IMR-90 (cell line): ENCODE measurements at regions not wholly inside any gene's neighbourhood (a gene's known extent, or its start where the extent isn't known, plus 50 kb on each side); places are given as distances from the start of the nearest gene placed in this dataset.

Source experiments
- ATAC-seq: fragments of 200-7000 bp; cut with Tn5 transposase; 2 replicates; pipeline ENCODE4 v1.9.1; 2020; ENCODE audit warnings: low read depth, mild to moderate bottlenecking, moderate library complexity
- BruUV-seq: library from RNA; stranded (reverse); fragments of 400-500 nt; replicated peaks from 2 replicates; lab custom pipeline; 2021; lab: Mats Ljungman, UMichigan
- CTCF ChIA-PET: fragments of 300-600 bp; formaldehyde crosslinking; extraction: SDS; loops from one replicate; lab custom pipeline; 2021; ENCODE audit warnings: antibody characterized with exemption; lab: Yijun Ruan, JAX
- POLR2A ChIA-PET: fragments of 300-600 bp; sonication (Branson Sonifier 250); formaldehyde crosslinking; loops from one replicate; lab custom pipeline; 2022; ENCODE audit warnings: antibody characterized with exemption; ENCODE audit not compliant: unreplicated experiment; lab: Charles Lee
- DNase-seq: peaks from one replicate; pipeline ENCODE4 v3.0.0; 2013
- H2AFZ ChIP-seq: replicated peaks from 2 replicates; pipeline ENCODE3; 2013; ENCODE audit warnings: low read length, mild to moderate bottlenecking; ENCODE audit not compliant: poor library complexity
- H2AK5ac ChIP-seq: 2 replicates; pipeline ENCODE4 v1.6.1; 2013; ENCODE audit warnings: low read depth, low read length, inconsistent platforms
- H2AK9ac ChIP-seq: replicated peaks from 2 replicates; pipeline ENCODE3; 2013; ENCODE audit warnings: mild to moderate bottlenecking, low read depth, low read length, moderate library complexity; ENCODE audit not compliant: poor library complexity
- H2BK120ac ChIP-seq: 2 replicates; pipeline ENCODE4 v1.6.1; 2013; ENCODE audit warnings: low read depth, low read length, inconsistent platforms
- H2BK15ac ChIP-seq: 3 replicates; pipeline ENCODE4 v1.6.1; 2013; ENCODE audit warnings: low read depth, low read length, inconsistent platforms
- H2BK20ac ChIP-seq: 2 replicates; pipeline ENCODE4 v1.6.1; 2013; ENCODE audit warnings: low read depth, mild to moderate bottlenecking, inconsistent platforms, low read length, moderate library complexity
- H2BK5ac ChIP-seq: 2 replicates; pipeline ENCODE4 v1.6.1; 2013; ENCODE audit warnings: mild to moderate bottlenecking, low read depth, low read length, inconsistent platforms; ENCODE audit not compliant: poor library complexity, severe bottlenecking
- H3K14ac ChIP-seq: replicated peaks from 2 replicates; pipeline ENCODE4 v1.6.1; 2013; ENCODE audit warnings: low read depth, low read length, inconsistent platforms
- H3K18ac ChIP-seq: 2 replicates; pipeline ENCODE4 v1.6.1; 2013; ENCODE audit warnings: low read depth, low read length, control low read depth
- H3K23ac ChIP-seq: 2 replicates; pipeline ENCODE4 v1.6.1; 2013; ENCODE audit warnings: low read depth, low read length, inconsistent platforms
- H3K27ac ChIP-seq: 2 replicates; pipeline ENCODE4 v1.5.1; 2013; ENCODE audit warnings: mild to moderate bottlenecking, control low read depth, low read length; ENCODE audit not compliant: insufficient read depth
- H3K27me3 ChIP-seq: 2 replicates; pipeline ENCODE4 v1.6.1; 2013; ENCODE audit warnings: low read length; ENCODE audit not compliant: control insufficient read depth, insufficient read depth
- H3K36me3 ChIP-seq: 2 replicates; pipeline ENCODE4 v1.6.1; 2013; ENCODE audit warnings: low read length, mixed read lengths; ENCODE audit not compliant: control insufficient read depth, insufficient read depth
- H3K4ac ChIP-seq: 2 replicates; pipeline ENCODE4 v1.6.1; 2013; ENCODE audit warnings: low read depth, low read length, inconsistent platforms
- H3K4me1 ChIP-seq: 2 replicates; pipeline ENCODE4 v1.6.1; 2013; ENCODE audit warnings: low read length, mixed read lengths; ENCODE audit not compliant: control insufficient read depth, insufficient read depth
- H3K4me2 ChIP-seq: 2 replicates; pipeline ENCODE4 v1.6.1; 2013; ENCODE audit warnings: low read depth, mild to moderate bottlenecking, control low read depth, low read length, moderate library complexity
- H3K4me3 ChIP-seq: 2 replicates; pipeline ENCODE4 v1.5.1; 2013; ENCODE audit warnings: low read depth, mild to moderate bottlenecking, control low read depth, low read length, moderate library complexity; ENCODE audit not compliant: insufficient read depth
- H3K56ac ChIP-seq: 2 replicates; pipeline ENCODE4 v1.6.1; 2013; ENCODE audit warnings: low read length, inconsistent platforms; ENCODE audit not compliant: insufficient read depth; ENCODE audit errors: extremely low read depth
- H3K79me1 ChIP-seq, 2 experiments: 2 replicates each; pipeline ENCODE4 v1.6.1; 2013; ENCODE audit warnings: low read length in 2 of 2, inconsistent platforms in 1 of 2, low read depth in 1 of 2
- H3K9ac ChIP-seq: 2 replicates; pipeline ENCODE4 v1.6.1; 2013; ENCODE audit warnings: low read depth, low read length, control low read depth
- H3K9me1 ChIP-seq: 2 replicates; pipeline ENCODE4 v1.6.1; 2013; ENCODE audit warnings: low read length, inconsistent platforms; ENCODE audit not compliant: insufficient read depth
- H3K9me3 ChIP-seq: 2 replicates; pipeline ENCODE4 v1.6.1; 2013; ENCODE audit warnings: low read length; ENCODE audit not compliant: control insufficient read depth, insufficient read depth
- H4K20me1 ChIP-seq: 2 replicates; pipeline ENCODE4 v1.6.1; 2013; ENCODE audit warnings: low read length, inconsistent platforms; ENCODE audit not compliant: insufficient read depth
- H4K5ac ChIP-seq: 2 replicates; pipeline ENCODE4 v1.6.1; 2013; ENCODE audit warnings: mild to moderate bottlenecking, low read depth, low read length, control low read depth
- H4K8ac ChIP-seq, 2 experiments: 2 replicates each; pipeline ENCODE4 v1.6.1; 2013; ENCODE audit warnings: low read depth in 2 of 2, low read length in 2 of 2, control low read depth in 1 of 2, inconsistent platforms in 1 of 2
- H4K91ac ChIP-seq: 2 replicates; pipeline ENCODE4 v1.6.1; 2013; ENCODE audit warnings: low read depth, low read length, inconsistent platforms; ENCODE audit not compliant: insufficient read depth
- BHLHE40 ChIP-seq: fragments of 150-350 bp; IDR thresholded peaks from 2 replicates; pipeline ENCODE4 v1.6.1; 2016; ENCODE audit warnings: mild to moderate bottlenecking, low read depth, low read length
- CEBPB ChIP-seq: IDR thresholded peaks from 2 replicates; pipeline ENCODE4 v1.6.1; 2012; ENCODE audit warnings: low read depth, low read length, improper control_type of control experiment
- CHD1 ChIP-seq: IDR thresholded peaks from 2 replicates; pipeline ENCODE4 v1.6.1; 2012; ENCODE audit warnings: low read depth, low read length, improper control_type of control experiment
- CTCF ChIP-seq: conservative IDR thresholded peaks from 2 replicates; pipeline ENCODE4 v1.5.1; 2012; ENCODE audit warnings: mild to moderate bottlenecking, low read depth, low read length, improper control_type of control experiment
- MAFK ChIP-seq: IDR thresholded peaks from 2 replicates; pipeline ENCODE4 v1.6.1; 2012; ENCODE audit warnings: low read depth, low read length, improper control_type of control experiment
- MAZ ChIP-seq: IDR thresholded peaks from 2 replicates; pipeline ENCODE4 v1.6.1; 2012; ENCODE audit warnings: low read depth, mild to moderate bottlenecking, low read length, improper control_type of control experiment, moderate library complexity, borderline replicate concordance
- MXI1 ChIP-seq: IDR thresholded peaks from 2 replicates; pipeline ENCODE4 v1.6.1; 2012; ENCODE audit warnings: low read depth, mild to moderate bottlenecking, low read length, moderate library complexity, borderline replicate concordance
- NFE2L2 ChIP-seq: fragments of 150-350 bp; IDR thresholded peaks from 2 replicates; pipeline ENCODE4 v1.6.1; 2016; ENCODE audit warnings: low read depth, mild to moderate bottlenecking, low read length
- POLR2A ChIP-seq: IDR thresholded peaks from 2 replicates; pipeline ENCODE4 v1.6.1; 2012; ENCODE audit warnings: mild to moderate bottlenecking, low read depth, low read length
- RAD21 ChIP-seq: IDR thresholded peaks from 2 replicates; pipeline ENCODE4 v1.6.1; 2012; ENCODE audit warnings: low read length, improper control_type of control experiment
- RCOR1 ChIP-seq: IDR thresholded peaks from 2 replicates; pipeline ENCODE4 v1.6.1; 2012; ENCODE audit warnings: mild to moderate bottlenecking, low read length, improper control_type of control experiment; ENCODE audit not compliant: insufficient replicate concordance
- RFX5 ChIP-seq: IDR thresholded peaks from 2 replicates; pipeline ENCODE4 v1.8.0; 2012; ENCODE audit warnings: low read depth, mild to moderate bottlenecking, low read length, moderate library complexity
- SMC3 ChIP-seq: fragments of 150-350 bp; IDR thresholded peaks from 2 replicates; pipeline ENCODE4 v1.6.1; 2016; ENCODE audit warnings: low read depth, mild to moderate bottlenecking, antibody characterized with exemption, low read length, moderate library complexity
- USF2 ChIP-seq: fragments of 150-350 bp; IDR thresholded peaks from 2 replicates; pipeline ENCODE4 v1.6.1; 2017; ENCODE audit warnings: mild to moderate bottlenecking, antibody characterized with exemption, low read length, low read depth
- WGBS, 2 experiments: methylation state at CpG; one replicate each; pipeline versions ENCODE4 v1.1.5 to v1.1.7; 2013; ENCODE audit warnings: missing lambda C conversion rate in 2 of 2; ENCODE audit not compliant: insufficient read length in 1 of 2; ENCODE audit errors: extremely low coverage in 2 of 2; 5-methylcytosine and 5-hydroxymethylcytosine counted together
- dilution Hi-C: fragments of 300-500 bp; cut with HindIII; formaldehyde crosslinking; loops from one replicate; pipeline ENCODE4 v1.14.3; 2018; ENCODE audit warnings: low sequenced_read_pairs; ENCODE audit not compliant: unreplicated experiment
- in situ Hi-C: fragments of 300-500 bp; cut with MboI; formaldehyde crosslinking; loops from 3 replicates; pipeline ENCODE4 v1.14.3; 2019; ENCODE audit warnings: low sequenced_read_pairs, inconsistent platforms, mixed read lengths
- intact Hi-C: fragments of 100-400 bp; cut with micrococcal nuclease; formaldehyde crosslinking; loops from 2 replicates; pipeline ENCODE4 v1.10.0; 2022
- TF ChIP-seq, protein P1 (sequence below): fragments of 150-350 bp; IDR thresholded peaks from 2 replicates; pipeline ENCODE4 v1.6.1; 2016; ENCODE audit warnings: low read depth, mild to moderate bottlenecking, low read length, moderate library complexity, borderline replicate concordance

GRCh38 chr13:95360464-95361097 is 59.3 kb upstream of the ABCC4 start:
- peak; percentile 75 for ATAC-seq
- in situ Hi-C loops = no loop called here
- DNase-seq = peak; percentile 49

More at GRCh38 chr13:95360464-95361097, 59.3 kb upstream of the ABCC4 start:
- Histone ChIP-seq H2AK5ac (no peak overlapping the region), H3K27me3 (0 out of 2 replicates have a peak, but pooled peaks cover 2% of the 10 kb centered on the region), H3K36me3 (no peaks in the 10 kb centered on the region), H2AFZ (no peak overlapping the region), H3K9ac (no peak overlapping the region), H4K91ac (no peak overlapping the region), H3K9me3 (peaks cover 5% of the 10 kb centered on the region; the same call in 1 of the 2 replicates), H3K79me1 (no peaks in the 10 kb centered on the region), H3K9me1 (no peaks in the 10 kb centered on the region), H4K5ac (no peak overlapping the region), H3K14ac (no peak overlapping the region), H2AK9ac (no peak overlapping the region), H2BK15ac (no peak overlapping the region; the same call in 1 of the 3 replicates), H4K20me1 (no peaks in the 10 kb centered on the region), H4K8ac (no peak overlapping the region), H2BK5ac (no peak overlapping the region), H2BK20ac (no peak overlapping the region; the same call in 1 of the 2 replicates), H3K4me1 (peaks cover 5% of the 10 kb centered on the region), H3K4ac (0 out of 2 replicates have a peak overlapping the region, but pooled peaks have one; percentile 39), H3K18ac (no peak overlapping the region), H3K56ac (no peak overlapping the region), H2BK120ac (no peak overlapping the region), H3K27ac (no peak overlapping the region), H3K4me2 (no peak overlapping the region), H3K4me3 (no peak overlapping the region), H3K23ac (no peak overlapping the region)
- POLR2A ChIA-PET = no interaction called here
- WGBS, 2 experiments = 83% methylated on average over 2 of the region's 9 CpGs; no CpG with 5 or more reads in 1 of the 2 experiments
- intact Hi-C loops = no loop called here
- TF ChIP-seq MXI1 (no peak), USF2 (no peak), CTCF (no peak), BHLHE40 (no peak), RFX5 (no peak), CEBPB (no peak), MAFK (no peak), MAZ (no peak), CHD1 (no peak), RCOR1 (no peak), RAD21 (no peak), NFE2L2 (no peak), SMC3 (no peak), POLR2A (no peak)
- TF ChIP-seq, protein P1, sequence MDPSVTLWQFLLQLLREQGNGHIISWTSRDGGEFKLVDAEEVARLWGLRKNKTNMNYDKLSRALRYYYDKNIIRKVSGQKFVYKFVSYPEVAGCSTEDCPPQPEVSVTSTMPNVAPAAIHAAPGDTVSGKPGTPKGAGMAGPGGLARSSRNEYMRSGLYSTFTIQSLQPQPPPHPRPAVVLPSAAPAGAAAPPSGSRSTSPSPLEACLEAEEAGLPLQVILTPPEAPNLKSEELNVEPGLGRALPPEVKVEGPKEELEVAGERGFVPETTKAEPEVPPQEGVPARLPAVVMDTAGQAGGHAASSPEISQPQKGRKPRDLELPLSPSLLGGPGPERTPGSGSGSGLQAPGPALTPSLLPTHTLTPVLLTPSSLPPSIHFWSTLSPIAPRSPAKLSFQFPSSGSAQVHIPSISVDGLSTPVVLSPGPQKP = no peak
- dilution Hi-C loops = no loop called here
- CTCF ChIA-PET = interaction anchor here (0.6 kb wide), 1 partner anchor 89 kb away, joined by 7 read pairs; no protein-coding TSS in a partner anchor
- BruUV-seq = no TSS peak
